RPMI8226 (cell line): ENCODE measurements at regions not wholly inside any gene's neighbourhood (a gene's known extent, or its start where the extent isn't known, plus 50 kb on each side); places are given as distances from the start of the nearest gene placed in this dataset.

Source experiments
- DNase-seq: peaks from one replicate; pipeline ENCODE4 v3.0.0-alpha.2; 2015

DNA sequence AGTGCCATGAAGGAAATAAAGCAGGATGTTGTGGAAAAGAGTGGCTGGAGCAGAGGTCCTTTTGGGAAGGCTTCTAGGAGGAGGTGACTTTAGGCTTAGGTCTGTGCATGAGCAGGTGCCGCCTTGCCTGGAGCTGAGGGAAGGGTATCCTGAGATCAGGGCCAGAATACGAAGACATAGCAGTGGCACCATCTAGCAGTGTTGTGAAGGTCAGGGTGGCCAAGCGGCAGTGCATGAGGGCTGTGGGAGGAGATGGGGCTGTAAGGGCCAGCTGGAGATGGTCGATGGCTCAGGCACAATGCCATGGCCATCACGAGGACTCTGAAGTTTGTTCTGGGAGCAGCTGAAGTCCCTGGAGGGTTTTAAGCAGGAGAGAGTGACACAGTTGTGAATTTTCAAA is 219.5 kb downstream of the PTPRU start:
- no peak for DNase-seq

DNA sequence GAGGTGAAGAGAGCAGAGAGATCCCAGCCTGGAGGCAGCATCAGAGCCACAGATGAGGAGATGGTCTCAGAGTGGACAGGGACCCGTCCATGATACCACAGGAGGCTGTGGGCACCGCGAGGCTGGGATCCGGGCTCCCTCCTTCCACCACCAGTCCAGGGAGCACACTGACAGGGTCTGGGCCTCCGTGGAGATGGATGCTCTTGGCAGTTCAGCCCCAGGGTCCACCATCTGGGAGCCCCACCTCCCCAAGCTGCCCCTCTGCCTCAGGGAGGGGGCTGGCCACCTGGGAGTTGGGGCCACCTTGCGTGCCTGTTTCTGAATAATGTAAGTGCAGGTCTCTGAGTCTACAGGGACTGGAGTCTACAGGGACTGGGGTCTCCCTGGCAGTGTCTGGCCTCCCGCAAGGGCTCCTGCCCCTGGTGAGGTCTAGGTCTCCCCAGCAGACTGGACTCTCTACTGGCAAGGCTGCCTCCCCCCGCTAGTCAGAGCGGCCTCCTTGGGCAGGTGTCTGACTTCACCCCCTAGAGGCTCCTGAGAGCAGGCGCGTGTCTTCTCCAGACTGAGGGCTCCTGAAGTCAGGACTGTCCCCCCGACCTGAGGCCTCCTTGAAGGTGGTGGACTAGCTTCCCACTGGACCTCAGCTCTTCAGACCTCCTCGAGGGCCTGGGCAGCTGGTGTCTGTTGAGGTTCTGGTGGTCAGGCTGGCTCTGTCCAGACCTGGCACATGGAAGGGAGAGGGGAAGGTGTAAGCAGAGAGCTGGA is 218.5 kb downstream of the PTPRU start:
- DNase-seq = no peak

DNA sequence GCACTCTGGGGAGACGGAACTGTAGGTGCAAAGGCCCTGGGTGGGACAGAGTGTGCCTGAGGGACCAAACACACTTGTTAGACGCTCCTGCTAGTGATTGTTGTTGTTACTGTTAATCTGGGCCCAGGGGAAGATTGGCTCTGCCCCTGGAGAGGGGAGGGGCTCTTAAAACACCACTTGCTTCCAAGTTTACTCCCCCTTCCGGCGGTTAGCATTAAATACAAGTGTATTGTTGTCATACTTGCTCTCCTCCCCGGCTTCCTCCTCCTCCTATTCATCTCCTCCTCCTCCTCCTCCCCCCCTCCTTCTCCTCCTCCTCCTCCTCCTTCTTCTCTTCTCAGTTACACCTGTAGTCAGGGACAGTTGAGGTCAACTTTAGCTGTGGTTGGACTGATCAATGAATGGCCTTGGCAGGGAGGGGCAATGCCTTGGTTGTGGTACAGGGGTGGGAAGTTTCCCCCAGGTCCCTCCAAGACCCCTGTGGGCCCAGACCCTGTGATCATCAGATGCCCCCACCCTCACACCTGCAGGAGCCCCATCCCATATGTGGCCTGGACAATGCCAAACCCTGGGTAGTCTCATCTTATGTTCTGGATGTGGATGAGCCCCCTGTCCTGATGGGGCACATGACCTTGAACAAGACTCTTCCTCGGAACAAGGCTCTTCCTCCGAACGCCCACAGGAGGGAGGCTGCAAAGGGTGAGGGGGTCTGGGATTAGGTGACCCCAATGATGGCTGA is 217.3 kb downstream of the PTPRU start:
- DNase-seq = peak; percentile 68

DNA sequence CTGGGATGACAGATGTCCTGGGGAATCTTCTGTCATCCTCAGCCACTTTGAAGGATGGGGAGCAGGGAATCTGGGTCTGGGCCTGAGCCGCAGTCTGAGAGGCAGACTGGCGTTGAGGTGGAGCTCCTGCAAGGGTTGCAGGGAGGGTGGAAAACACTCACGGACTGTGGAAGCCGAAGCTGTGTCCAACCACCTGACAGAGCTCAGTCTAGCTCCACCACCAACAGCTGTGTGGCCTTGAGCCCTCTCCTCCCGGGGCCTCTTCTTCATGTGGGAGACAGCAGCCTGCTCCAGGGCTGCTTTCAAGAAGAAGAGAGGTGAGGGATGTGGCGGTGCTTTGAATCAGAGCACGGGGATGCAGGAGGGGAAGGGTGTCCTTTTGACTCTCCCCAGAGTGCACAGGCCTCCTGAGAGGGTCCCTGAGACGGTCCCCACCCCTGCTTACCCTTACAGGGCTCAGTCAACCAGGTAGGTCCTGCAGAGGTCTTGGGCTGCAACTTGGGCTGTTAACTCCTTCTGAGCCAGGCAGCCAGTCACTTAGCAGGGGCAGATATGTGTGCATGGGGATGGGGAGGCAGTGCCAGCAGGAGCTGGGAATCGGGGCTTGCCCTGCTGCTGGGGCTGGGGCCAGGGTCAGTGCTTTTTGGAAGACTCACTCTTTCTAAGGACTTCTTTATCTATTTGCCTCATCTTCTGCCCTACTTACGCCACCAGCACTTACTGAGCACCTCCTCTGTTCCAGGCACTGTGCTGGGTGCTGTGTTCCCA is 216.3 kb downstream of the PTPRU start:
- DNase-seq = no peak

DNA sequence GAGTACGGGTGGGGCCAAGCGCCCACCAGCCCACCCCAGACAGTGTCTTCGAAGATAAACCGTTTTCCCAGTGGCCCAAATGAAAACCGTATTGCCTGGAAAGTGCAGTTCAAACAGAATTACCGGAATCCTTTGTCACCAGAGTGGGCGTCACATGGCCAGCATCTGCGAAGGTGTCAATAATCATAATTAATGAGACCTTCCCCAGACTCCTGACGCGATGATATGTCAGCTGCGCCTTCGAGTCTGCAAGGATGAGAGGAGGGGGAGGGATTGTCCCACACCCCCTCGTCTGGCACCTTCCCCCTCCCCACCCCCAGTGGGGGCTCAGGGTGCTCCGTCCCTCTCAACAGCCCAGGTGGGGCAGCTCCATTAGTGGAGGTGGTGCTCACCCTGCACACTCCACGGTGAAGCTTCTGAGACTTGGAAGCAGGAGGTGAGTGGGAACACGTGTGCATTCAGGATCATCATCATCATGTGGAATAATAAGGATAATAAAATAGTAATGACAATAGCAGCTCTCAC is 215.1 kb downstream of the PTPRU start:
- no peak for DNase-seq

DNA sequence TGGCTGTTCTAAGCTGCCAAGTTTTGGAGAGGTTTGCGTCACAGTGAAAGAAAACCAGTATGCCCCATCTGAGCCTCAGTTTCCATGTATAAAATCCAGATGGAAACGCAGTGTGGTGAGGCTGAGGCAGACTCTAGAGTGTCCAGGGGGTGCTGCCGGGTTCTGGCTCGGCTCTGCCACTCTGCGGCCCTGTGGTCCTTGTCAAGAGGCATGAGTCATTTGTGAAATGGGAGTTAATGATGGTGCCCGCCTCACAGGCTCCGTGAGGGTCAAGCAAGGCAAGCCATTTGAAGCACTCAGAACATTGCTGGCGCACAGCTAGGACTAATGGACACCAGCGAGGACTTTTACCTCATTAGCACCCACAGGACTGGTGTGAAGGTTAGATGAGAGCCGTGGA is 214.3 kb downstream of the PTPRU start:
- no peak for DNase-seq

DNA sequence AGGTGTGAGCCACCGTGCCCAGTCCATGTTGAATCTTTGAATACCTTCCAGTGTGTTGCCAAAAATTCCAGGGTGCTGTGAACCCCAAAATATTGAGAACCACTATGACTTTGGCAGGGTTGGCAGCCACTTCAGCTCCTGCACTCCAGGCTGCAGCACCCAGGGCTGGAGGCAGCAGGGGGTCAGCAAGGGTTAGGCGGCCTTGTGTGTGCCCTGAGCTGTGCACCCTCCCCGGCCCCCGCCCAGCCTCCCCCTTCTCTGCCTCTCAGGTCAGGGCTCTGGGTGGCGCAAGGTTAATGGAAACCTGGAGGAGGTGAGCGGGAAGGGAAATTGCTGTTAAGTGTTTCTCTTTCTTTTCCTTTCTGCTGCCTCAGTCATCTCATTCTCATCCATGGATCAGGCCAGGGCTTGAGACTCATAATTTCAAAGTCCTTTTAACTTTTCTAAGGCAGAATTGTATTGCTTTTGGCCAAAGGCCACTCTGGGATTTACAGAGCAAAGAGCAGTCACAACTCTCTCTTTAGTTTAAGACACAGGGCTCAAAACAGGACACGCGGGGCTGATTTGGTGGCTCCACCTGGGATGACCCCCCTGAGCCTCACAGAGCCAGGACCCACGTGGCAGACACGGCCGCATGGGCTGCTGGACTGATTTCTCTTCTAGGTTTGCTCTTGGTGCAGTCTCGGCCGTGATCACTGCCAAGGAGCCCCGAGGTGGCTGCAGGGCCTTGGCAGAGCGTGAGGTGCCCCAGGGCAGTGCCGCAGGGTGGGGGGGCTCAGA is 212.3 kb downstream of the PTPRU start:
- no peak for DNase-seq

DNA sequence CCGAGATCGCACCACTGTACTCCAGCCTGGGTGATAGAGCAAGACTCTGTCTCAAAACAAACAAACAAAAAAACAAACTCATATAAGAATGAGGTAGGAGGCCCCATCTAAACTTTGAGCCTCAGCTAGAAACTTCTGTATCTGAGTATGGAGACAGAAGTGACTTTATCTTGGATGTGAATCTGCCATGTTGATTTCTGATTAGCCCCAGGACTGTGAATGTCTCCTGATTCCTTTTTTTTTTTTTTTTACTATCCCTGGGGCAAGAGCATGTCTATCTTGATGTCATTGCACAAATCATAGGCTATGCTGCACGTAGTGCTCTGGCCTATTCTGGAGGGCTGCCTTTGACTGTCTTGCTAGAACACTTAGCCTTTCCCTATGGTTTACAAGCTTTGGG is 211.0 kb downstream of the PTPRU start:
- no peak for DNase-seq

DNA sequence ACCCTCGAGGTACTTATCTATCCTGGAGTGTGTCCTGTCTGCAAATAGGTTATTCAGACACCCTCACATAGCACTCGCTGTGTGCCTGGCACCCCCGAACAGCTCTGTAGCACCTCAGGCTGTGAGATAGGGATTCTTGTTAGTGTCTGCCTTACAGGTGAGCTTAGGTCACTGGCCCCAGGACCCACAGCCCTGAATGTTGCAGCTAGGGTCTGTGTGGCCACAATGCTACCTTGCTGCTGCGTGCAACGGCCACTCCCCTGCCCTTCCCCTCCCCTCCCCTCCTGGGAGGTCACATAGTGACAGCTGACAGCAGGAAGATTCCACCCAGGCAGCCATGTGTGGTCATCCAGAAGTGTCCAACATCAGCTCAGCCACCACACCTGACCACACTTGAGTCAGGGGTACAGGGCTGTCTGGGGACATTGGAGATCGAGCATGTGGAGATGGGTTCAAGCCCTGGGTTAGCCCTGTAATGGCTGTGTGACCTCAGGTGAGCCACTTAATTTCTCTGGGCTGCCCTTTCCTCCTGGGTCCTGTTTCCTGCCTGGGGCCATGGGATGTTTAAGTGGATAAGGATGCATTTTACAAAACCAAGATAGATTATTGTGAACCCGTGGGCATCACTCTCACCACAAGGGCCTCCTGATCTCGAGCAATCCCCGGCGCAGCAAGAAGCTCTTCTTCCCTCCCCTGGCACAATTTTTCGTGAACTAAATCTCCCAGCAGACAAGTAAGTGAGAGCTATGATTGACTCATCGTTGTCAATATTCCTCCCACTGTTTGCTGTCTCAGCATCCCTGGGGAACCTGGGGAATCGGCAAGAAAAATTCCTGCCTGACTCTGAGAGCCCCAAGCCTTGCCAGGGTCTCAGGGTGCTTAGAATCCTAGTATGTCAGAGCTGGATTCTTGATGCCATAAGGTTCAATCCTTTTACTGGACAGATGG is 208.7 kb downstream of the PTPRU start:
- no peak for DNase-seq

DNA sequence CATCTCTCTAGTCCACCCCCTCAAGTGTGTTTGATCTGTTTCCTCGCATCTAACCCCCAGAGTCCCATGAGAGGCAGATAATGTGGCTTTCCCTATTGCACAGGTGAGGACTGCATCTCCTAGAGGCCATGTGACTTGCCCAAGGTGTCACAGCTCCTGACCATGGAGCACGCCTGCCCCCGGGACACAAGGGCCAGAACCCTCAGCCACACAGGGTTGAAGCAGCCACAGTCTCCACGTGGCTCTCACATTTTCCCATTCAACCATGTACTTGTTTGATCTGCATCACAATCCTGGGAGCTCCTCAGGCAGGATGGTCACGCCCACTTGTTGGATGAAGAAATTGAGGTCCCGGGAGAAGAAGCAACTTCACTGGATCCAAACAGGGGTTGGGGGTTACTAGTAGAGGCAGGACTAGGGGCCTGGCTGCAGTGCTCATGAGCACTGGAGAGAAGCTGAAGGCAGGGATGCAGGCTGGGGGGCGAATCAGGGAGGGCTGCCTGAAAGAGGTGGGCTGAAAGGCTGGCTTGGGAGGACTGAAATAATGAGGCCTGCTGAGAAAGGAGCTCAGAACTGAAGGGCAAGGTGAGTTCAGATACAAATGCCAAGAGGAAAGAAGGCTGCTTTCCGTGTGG is 207.9 kb downstream of the PTPRU start:
- DNase-seq = no peak

DNA sequence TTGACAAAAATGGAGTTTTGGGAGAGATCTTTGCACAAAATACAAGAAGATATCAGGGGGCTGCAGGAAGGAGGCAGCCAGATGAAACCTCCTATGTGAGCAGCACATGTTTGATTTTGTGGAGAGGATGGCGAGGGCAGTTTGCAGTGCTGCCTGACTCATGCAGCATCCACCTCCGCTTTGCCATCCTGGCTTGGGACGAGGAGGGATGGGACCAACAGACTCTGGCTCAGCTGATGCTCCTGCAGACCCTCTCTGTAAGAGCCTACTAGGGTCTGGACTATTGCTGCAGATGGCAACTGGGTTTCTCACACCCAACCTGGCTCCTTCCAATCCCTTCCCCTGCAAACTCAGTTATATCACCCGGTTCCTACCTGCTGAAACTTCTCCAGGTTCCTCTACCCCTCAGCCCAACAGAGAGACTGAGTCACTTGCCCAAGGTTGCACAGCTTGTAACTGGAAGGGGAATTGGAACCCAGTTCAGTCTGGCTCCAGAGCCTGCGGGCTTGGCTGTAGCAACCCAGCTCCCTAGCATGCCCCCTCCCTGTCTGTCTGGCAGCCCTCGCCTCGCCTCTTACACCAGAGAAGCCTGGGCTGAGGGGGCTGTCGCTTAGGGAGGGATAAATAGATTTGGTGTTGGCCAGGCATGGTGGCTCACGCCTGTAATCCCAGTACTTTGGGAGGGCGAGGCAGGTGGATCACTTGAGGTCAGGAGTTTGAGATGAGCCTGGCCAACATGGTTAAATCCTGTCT is 205.8 kb downstream of the PTPRU start:
- no peak for DNase-seq

DNA sequence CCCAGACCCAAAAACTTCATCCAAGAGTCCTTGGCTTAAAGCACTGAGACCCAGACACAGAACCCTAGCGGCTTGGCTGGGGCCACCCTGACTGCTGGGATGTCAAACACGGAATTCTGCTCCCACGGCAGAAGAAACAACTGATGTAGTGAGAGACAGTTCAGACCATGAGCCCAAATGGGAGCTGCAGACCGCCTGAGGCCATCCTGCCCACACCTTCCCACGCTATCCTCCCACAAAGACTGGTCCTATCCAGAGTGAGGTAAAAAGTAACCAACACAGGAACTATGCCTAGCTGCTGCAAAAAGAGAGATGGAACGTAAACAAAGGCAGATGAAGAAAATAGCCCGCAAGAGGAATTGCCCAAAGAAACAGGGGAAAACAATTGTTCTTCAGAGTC is 203.3 kb downstream of the PTPRU start:
- DNase-seq = no peak

DNA sequence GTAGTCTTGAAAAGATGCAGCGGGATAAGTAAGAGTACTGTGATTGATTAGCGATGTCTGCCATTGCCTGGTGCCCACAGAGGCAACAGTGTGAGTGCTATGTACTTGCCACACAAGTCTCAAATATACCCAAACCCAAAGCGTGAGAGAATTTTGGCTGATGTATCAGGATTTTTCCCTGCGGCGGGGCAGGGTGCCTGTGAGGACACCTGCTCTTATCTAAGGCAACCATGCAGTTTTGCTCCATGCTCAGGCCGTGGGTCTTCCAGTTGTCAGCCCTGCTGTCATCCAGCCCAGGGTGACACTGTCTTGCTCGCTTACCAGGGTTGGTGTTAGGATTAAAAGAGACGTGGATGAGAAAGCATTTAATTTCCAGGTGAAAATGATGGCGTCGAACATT is 202.7 kb downstream of the PTPRU start:
- no peak for DNase-seq

DNA sequence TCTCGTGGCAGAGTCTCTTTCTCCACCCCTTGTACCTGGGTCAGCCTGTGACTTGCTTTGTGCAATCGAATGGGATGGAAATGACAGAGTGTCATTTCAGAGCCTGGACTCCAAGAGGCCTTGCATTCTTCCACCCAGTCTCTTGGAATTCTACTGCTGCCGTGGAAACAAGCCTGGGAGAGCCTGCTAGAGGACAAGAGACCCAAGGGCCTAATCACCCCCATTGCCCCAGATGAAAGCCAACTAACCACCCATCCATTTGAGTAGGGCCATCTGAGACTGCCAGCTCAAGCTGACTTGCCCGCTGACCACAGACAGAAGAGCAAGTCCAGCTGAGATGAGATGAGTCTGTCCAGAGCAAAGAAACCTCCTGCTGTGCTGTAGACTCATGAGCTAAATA is 201.6 kb downstream of the PTPRU start:
- DNase-seq = no peak

DNA sequence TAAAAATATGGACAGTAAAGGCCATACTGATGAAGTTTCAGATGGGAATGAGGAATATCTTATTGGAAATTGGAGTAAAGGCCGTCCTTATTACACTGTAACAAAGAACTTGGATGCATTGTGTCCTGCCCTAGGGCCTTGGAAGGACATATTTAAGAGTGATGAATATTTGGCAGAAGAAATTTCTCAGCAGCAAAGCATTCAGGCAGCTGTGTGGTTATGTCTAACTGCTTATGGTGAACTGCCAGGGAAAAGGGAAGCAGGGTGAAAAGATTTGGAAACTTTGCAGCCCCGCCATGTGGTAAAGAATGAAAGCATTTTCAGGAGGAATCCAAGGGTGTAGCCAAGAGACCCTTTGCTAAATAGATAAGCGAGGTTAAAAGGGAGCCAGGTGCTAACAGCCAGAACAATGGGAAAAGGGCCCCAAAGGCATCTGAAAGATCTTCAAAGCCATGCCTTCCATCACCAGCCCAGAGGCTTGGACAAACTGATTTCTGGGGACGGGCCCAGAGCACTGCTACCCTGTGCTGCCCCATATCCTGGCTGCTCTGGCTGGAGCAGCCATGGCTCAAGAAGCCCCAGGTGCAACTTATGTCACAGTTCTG is 200.0 kb downstream of the PTPRU start:
- DNase-seq = no peak

DNA sequence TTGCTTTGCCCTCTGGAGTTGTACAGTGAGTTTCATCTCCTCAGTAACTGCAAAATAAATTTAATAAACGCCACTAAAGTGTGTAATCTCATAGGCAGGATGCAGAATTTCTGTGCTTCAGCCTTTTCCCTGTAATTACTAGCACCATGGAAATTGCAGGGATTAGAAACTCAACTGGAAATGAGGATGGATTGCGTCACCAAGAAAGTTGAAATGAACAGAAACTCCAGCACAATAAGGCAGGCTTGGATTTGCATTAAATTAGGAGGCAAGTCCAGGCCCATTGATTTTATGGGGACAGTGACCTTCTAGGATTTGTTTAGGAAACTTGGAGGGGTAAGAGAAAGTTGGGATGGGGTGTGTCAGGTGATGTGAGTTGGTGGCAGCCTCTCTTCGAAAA is 197.5 kb downstream of the PTPRU start:
- DNase-seq = no peak

DNA sequence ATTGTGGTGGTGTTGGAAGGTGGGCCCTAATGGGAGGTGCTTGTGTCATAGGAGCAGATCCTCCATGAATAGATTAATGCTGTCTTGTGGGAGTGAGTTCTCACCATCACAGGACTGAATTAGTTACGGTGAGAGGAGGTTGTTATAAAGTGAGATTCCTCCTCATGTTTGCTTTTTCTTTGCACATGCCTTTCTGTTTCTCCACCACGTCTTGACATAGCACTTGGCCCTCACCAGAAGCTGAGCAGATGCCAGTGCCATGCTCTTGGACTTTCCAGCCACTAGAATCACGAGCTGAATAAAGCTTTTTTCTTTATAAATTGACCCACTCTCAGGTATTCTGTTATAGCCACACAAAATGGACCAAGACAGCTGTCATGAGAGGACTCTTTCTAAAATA is 194.8 kb downstream of the PTPRU start:
- no peak for DNase-seq

DNA sequence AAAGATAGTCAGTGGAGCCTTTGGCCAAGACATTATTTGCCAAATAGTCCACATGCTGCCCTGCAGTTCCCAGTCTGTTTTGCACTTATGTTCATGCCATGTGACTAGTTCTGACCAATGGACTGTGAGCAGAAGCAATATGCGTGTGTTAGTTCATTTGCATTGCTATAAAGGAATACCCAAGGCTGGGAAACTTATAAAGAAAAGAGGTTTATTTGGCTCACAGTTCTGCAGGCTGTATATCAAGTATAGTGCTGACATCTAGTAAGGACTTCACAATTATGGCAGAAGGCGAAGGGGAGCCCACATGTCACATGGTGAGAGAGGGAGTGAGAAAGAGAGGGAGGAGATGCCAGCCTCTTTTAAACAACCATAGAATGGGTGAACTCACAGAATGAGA is 193.3 kb downstream of the PTPRU start:
- DNase-seq = no peak

DNA sequence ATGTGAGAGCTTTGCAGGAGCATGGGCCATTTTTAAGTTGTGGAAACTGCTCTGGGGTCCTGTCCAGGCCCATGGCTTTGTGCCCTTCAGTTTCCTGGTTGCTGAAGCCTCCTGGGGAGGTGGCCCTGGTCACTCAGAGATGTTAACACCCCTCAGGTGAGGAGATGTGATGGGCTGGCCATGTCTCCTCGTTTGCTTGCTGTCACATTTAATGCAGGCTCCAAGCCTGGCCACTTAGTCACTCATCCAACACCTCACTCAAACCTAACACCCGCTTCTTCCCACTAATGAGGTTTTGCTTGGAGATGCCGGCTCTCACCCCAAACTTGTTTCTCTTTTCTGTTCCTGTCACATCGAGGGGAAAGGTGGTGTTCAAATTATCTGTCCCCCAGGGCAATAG is 192.7 kb downstream of the PTPRU start:
- no peak for DNase-seq

DNA sequence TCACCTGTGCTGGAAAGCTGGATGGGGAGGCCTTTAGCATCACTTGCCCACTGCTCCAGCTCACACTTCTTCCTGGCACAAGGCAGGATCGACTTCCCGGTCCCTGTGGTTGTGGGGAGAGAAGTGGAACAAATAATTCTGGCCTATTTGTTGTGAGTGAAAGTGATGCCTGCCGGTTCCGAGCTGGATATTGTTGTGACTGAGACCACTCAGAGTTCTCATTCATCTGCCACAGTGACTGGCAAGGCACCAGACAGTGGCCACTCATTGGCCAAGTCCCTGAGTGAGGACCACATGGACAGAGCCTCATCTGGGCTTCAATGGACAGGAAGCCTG is 191.9 kb downstream of the PTPRU start:
- no peak for DNase-seq
